HG03103 (cell line): ENCODE measurements at regions not wholly inside any gene's neighbourhood (a gene's known extent, or its start where the extent isn't known, plus 50 kb on each side); places are given as distances from the start of the nearest gene placed in this dataset.
"Not testable (repeated sequence)": the region's sequence is repeated elsewhere in the genome, so short reads cannot be mapped to it uniquely, and the experiment has no call there.

ENCODE experiments used
- ATAC-seq: cut with Tn5 transposase; IDR thresholded peaks from one replicate; pipeline ENCODE4 v1.9.1; 2021; ENCODE audit warnings: low read depth; ENCODE audit not compliant: unreplicated experiment

DNA sequence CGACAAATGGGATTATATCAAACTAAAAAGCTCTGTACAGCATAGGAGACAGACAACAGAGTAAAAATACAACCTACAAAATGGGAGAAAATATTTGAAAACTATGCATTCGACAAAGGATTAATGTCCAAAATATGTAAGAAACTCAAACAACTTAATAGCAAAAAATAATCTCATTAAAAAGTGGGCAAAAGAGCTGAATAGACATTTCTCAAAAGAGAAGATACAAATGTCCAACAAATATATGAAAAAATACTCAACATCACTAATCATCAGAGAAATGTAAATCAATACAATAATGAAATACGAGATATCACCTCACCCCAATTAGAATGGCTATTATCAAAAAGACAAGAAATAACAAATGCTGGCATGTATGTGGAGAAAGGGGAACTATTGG, 272.9 kb downstream of the KLHL13 start:
- ATAC-seq = no peak

DNA sequence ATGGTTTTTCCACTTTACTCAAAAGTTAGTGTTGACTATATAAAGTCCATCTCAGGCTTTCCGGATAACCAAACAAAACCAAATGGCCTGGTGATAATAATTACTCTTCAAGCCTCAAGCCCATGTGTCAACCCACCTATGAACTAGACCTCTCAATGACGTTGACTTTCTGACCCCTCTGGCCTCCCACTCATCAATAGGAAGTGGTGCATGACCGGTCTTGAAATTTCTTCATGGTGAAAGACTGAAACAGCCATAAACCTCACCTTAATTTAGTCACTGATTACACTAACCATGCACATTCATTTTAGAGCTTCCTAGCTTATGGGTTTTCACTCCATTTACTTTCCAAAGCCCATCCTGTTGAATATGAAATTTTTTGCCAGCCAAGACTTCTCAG, 276.0 kb downstream of the KLHL13 start:
- no peak for ATAC-seq

DNA sequence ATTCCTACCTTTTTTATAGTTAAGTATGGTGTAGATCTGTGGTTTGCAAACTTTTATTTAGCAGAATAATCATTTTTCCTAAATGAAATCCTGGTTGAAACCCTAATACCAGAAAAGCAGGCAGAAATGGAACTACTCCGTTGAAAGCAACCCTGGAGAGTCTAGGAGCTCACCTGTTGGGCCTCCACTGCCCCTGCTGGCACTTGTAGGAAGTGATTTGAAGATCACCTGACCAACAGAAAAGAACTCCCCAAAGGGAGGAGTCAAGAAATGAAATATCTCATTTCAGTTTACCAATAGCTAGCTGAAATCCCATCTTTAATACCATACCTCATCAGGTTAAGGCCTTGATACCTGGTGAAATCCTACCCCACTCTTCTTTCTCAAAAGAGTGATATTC, 277.1 kb downstream of the KLHL13 start:
- ATAC-seq = no peak

DNA sequence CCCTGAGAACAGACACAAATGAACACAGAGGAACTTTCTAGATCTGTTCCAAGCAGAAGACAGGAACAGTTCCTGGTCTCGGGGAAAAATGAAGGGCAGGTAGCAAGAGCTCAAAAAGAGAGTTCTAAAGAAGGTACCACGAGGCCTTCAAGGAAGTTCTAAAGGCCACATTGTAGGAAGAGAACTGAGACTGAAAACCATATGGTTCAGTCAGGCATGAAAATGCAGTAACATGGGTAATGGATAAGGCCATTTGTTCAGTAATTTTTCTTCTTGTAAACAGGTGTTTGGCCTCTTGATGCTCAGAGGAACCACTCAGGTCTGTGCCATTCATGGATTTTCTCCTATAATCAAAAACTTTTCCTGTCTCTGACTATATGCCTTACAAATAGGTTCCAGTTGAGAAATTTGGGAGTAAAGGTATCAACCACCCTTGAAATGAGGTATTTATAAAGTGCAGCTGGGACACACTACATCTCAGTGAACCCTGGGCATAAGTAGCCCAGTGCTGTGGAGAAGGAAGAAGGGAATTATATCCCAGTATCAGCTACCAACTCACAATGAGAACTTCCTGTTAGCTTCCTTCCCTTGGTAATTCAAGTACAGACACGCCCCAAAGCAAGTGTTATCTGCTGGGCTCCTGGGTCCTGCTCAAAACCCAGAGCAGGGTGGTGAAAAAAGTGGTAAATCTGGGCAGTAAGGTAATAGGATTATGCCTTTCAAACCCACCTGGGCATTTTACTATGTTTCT, 277.9 kb downstream of the KLHL13 start:
- ATAC-seq = no peak

DNA sequence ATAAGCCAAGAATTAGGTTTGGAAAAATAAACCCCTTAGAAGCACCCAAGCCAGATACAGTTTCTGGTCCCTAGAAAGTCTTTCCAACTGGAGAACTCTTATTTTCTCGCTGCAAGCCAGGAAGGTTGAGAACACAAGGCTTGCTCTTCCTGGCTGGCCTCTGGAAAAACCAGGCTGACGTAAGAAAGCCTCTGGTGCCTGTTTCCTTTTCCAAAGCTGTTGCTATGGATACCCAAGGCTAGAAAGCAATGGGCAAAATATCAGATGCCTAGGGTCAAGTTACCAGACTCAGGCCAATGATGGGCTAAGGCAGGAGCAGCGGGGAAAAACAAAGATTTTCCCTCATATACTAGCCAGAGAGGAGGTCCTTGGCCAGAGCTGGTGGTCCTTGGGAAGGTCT, 281.6 kb downstream of the KLHL13 start:
- no peak for ATAC-seq

DNA sequence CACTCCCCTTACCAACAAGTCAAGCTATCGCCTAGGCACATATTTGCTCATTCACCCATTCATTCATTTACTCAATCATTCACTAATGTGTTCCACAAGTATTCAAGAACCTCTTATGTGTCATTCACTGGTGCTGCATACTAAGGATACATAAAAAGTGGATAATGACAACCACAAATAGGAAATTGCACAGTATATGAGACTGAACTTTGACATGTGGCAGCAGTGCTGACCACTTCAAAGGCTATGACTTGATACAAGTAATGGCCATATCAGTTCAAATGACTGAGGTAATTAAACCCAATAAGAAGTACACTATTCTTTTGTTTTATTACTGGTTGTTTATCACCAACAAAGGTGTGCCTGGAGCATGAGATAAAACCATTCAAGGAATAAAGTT, 282.5 kb downstream of the KLHL13 start:
- ATAC-seq = no peak

DNA sequence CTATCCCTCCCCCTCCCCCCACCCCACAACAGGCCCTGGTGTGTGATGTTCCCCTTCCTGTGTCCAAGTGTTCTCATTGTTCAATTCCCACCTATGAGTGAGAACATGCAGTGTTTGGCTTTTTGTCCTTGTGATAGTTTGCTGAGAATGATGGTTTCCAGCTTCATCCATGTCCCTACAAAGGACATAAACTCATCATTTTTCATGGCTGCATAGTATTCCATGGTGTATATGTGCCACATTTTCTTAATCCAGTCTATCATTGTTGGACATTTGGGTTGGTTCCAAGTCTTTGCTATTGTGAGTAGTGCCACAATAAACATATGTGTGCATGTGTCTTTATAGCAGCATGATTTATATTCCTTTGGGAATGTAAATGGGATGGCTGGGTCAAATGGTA, 295.1 kb downstream of the KLHL13 start:
- ATAC-seq = not testable (repeated sequence)

DNA sequence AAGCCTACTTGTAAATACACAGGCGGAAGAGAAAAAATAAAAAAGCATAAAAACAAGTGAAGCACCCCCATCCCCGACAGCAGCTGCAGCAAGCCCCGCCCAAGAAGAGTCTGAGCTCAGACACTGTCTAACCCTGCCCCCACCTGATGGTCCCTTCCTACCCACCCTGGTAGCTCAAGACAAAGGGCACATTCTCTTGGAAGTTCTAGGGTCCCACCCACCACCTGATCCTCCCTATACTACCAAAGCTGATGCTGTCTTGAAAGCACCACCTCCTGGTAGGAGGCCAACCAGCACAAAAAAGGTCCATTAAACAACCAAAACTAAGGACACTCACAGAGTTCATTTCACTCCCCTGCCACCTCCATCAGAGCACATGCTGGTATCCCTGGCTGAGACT, 308.2 kb downstream of the KLHL13 start:
- ATAC-seq = no peak

DNA sequence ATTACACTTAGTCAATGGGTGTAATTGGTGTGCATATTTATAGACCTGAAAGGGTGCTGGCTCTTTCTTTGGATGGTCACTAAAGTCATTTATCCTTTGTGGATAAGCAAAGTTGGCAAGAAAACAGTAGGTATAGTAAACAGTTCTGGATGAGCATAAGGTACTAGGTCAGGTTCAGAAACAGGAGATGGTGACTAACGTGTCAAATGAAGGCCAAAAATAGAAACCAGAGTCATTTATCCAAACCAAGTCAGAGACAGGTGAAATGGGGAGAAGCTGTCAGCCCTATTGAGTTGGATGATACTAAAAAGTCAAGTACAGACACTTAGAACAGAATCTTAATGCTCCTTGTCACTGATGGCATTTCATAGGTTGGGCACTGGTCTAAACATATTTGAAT, 313.1 kb downstream of the KLHL13 start:
- ATAC-seq = no peak

DNA sequence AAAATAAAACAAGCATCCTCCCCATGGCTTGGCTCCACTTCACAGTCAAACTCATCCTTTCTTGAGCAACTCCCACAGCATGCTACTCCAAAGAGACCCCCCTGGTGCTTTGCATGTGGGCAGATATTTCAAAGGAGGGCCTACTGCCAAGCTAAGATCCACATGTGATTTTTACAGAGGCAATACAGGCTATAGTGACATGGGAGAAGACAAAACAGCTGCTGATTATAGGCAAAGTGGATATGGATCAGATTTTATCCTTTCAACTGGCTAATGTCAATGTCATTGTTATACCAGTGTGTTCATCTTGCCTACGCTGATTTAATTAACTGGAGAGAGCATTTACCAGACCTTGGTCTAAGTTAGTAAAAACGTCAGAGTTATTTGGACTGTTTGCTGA, 328.3 kb downstream of the KLHL13 start:
- no peak for ATAC-seq

DNA sequence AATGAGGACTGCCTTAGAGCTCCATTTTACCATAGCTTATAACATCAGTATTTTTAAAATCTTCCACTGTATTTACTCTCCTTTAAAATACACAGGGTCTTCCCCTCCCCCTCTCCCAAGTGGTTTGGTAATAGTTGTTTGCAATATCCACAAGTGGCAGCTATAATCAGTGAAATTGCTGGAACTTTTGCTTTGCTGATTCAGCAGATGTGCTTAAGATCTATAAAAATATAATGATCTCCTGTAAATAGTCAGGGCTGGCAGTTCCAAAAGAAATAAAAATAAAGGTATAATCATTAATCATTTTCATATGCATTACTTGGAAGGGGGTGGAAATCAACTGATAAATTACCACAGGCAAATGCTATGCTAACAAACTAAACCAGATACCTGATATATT, 345.2 kb downstream of the KLHL13 start:
- ATAC-seq = no peak

DNA sequence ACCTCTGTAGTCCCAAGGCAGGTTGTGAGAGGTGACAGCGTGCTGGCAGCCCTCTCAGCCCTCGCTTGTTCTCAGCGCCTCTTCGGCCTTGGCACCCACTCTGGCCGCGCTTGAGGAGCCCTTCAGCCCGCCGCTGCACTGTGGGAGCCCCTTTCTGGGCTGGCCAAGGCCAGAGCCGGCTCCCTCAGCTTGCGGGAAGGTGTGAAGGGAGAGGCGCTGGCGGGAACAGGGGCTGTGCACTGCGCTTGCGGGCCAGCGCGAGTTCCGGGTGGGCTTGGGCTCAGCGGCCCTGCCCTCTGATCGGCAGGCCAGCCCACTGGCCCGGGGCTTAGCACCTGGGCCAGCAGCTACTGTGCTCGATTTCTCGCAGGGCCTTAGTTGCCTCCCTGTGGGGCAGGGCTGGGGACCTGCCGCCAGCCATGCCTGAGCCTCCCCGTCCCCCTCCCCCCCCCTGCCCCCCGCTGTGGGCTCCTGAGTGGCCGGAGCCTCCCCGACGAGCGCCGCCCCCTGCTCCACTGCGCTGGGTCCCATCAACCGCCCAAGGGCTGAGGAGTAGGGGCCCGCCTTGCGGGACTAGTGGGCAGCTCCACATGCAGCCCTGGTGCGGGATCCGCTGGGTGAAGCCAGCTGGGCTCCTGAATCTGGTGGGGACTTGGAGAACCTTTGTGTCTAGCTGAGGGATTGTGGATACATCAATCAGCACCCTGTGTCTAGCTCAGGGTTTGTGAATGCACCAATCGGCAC, 347.6 kb downstream of the KLHL13 start:
- no peak for ATAC-seq

DNA sequence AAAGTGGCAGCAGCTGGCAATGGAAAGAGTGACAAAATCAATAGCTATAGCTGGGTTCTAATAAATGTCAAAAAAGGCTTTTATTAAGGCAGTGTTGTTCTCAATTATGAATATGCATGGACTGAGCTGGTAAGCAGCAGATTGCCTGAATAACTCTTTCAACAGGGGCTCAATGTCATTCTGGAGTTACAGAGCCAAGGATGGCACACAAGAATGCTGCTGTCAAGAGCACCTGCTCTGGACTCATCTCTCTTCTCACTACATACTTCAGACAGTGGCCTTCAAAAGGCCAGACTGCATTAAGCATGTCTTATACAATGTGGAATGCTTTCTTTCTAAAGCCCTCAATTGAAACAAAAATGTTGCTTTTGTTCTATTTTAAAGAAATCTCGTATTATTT, 351.4 kb downstream of the KLHL13 start:
- no peak for ATAC-seq

DNA sequence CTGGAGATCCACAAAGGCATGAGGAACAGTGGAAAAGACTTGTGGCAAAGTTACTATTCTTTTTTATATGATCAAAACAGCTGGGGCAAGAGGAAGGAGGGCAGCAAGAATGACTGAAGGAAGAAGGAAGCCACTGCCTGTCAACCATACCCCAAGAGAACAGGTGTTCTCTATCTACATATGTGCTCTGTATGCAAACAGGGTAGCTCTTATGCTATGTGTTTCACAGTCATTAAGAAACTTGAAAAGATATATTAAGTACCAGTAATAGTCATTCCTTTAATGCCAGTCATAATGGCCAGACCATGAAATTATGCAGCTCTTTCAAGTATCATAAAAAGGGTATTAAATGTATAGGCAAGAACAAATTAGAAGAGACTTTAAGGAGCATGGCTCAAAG, 363.9 kb downstream of the KLHL13 start:
- peak; percentile 65 for ATAC-seq

DNA sequence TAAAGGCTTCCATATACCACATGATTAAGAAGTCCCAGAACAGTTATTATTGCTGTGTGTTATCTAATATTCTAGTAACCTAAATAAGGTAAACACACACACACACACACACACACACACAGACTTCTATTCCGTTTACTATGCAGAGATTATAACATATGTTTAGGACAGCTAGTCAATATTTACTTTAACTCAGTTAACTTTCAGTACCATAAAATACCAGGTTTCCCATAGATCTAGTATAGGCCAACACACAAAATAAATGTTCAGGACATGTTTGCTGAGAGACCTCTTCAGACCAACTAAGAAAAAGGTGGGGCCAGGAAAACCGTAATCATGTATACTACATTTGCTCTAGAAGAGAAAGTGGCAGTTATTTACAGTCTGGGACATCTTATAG, 365.5 kb downstream of the KLHL13 start:
- no peak for ATAC-seq

DNA sequence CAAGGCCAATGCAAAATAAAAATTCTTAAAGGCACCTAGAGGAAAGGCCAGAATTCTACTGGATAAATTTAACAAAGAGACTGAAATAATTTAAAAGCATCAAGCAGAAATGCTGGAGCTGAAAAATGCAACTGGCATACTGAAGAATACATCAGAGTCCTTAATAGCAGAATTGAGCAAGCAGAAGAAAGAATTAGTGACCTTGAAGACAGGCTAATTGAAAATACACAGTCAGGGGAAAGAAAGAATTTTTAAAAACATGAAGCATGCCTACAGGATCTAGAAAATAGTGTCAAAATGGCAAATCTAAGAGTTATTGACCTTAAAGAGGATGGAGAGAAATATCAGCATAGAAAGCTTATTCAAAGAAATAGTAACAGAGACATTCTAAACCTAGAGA, 371.7 kb downstream of the KLHL13 start:
- ATAC-seq = no peak

DNA sequence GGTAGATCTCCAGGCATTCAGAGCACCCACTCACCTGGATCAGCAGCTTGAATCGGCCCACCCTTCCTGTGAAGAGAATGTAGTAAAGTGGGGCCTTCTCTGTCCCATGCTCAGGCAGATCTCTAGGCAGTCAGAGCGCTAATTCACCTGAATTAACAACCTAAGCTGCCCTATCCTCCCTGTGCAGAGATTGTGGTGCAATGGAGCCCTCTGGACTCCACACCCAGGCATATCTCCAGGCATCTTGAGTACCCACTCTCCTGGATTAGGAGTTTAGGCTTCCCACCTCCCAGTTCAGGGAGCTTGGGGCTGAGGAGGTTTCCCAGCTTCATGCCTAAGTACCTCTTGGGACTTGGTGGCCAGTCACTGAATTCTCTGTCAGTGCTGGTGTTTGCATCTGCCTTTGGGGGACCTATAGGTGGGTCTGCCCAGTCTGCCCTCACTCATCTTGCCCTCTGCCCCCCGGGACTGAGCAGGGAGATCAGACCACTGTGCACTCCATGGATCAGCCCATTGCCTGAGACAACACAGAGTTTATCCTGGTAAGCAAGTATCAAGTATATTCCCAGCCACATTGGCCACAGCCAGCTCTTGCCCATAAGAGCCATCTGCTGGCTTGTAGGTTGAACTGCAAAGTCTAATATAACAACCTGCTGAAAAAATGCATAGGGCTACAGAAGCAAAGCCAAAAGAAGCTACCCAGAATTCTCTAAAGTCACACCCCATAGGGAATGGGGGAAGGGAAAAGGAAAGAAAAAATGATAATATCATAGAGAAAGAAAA, 372.9 kb downstream of the KLHL13 start:
- ATAC-seq = no peak

DNA sequence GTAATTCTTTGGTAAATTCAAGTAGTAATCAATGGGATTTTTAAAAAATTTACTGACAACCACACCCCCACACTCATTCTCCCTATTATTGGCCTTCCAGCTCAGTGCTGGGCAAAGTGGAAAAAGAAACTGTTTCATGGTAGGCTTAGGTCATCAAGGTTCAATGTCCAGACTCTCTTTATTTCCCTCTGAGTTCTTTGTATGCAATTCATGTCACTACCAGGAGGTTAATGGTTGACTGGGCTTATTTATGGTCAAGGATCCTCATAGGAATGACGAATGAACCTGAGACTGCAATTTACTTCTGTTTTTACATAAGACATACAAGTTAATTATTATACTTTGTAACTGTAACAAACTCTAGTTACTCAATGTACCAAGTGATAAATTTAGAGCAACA, 403.2 kb downstream of the KLHL13 start:
- no peak for ATAC-seq

DNA sequence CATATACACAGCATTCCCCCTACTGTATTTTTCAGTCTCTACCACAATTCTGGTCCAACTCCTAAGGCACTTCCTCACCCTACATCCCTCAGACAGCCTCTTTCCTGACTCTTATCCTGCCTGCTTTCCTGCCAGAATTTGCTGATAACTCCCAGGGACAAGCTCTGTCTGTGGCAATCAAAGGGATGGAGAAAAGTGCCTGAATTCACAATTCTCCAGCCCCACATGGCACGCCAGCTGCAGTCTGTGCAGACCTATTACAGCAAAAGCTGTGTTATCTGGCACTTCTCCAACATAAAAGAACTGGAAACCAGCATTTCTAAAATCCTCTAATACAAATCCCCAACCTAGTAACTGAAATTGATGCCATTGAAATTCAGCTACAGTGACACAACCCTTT, 404.8 kb downstream of the KLHL13 start:
- no peak for ATAC-seq

DNA sequence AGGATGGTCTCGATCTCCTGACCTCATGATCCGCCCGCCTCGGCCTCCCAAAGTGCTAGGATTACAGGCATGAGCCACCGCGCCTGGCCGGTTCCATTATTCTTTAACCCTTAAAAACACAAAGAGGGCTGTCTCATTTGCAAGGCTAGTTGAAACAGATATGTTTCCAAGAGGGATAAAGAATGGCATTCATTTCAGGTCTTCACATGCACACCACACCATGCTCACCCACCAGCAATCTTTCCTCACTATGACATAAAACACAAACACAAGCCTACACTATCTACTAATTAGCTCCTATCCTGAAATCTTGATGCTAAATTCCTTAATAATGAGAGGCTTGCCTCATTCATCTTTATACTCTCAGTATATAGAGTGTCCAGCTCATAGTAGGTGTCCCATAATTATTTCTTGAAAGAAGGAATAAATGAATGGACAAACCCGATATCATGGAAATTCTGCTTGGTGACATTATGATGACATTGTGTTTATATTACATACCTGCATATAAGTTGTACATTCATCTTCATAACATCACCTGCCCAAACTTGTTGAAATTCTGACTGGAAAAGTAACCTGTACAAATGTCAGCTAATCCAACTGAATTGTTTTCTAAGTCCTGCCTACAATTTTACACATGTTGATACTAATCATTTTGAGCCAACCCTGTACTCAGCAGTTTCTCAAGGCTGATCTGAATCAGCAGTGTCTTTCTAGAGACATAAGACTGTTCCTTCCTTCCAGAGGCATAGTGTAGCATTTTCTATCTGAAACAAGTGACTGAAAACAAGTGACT, 408.5 kb downstream of the KLHL13 start:
- ATAC-seq = no peak

DNA sequence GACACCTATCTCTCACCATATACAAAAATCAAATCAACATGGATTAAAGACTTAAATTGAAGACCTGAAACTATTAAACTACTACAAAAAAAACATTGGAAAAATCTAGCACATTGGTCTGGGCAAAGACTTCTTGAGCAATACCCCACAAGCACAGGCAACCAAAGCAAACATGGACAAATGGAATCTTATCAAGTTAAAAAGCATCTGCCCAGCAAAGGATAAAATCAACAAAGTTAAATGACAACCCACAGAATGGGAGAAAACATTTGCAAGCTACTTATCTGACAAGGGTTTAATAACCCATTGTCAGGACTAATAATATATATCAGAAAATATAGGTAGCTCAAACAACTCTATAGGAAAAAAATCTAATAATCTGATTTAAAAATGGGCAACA, 415.6 kb downstream of the KLHL13 start:
- no peak for ATAC-seq
